GM21737 (cell line): ENCODE measurements at regions not wholly inside any gene's neighbourhood (a gene's known extent, or its start where the extent isn't known, plus 50 kb on each side); places are given as distances from the start of the nearest gene placed in this dataset.

Source experiments
- ATAC-seq: cut with Tn5 transposase; IDR thresholded peaks from one replicate; pipeline ENCODE4 v1.9.1; 2021; ENCODE audit warnings: mild to moderate bottlenecking, moderate library complexity; ENCODE audit not compliant: unreplicated experiment

DNA sequence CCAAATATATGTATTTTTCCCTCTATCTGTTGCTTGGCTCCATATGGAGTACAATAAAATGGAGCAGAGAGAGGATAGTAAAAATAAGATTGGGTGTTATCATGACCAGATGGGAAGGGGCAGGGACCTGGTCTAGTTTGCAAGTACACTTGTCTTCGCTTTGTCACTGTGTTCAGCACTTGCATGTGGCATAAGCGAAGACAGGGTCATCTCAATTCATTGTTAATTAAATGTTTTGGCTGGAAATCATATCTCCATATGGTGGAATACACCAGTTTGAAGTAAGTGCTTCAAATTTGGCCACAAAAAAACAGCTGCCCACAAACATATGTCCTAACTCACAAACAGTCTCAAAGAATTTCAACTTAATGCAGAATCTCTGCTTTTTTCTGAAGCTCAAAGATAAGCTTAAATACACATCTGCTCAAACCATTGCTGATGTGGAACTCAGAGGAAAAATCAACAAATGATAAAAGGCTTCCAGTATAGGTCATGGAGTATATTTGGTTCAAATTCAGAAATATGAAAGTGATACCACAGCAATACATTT, 865.4 kb downstream of the TLE4 start:
- ATAC-seq, result no peak

DNA sequence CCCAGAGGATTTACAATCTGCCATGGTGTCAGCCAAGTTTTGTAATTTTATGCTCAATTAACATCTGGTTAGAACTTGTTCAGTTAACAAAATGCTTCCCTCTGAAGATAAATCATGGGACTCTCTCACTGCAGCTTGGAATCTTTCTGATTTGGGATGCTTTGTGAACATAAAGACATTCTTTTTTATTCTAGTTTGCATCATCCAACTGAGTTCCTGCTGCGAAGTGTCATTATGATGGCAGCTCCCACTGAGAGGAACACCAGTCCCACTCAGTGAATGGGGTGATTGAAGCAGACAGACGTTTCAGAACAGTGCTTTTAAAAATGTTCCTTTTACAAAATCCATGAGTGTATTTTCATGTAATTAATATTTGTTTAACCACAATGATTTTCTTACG, 863.8 kb downstream of the TLE4 start:
- no peak for ATAC-seq

DNA sequence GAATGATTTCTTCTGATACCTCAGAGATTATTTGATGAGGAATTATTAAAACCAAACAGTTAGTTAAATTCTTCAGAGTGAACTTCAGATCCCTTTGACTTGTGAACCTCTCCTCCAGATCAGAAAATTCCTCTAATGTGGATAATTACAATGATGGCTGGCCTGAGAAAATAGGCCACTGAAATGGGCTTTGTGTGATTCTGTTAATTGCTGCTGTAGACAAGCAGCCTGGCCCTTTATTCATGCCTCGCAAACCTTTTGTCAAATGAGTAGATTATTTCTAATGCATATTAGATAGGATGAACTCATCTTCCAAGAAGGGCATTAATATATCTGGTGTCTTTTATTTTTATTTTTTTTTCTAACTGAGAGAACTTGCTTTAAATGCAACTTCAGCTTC, 855.2 kb downstream of the TLE4 start:
- ATAC-seq, result no peak

DNA sequence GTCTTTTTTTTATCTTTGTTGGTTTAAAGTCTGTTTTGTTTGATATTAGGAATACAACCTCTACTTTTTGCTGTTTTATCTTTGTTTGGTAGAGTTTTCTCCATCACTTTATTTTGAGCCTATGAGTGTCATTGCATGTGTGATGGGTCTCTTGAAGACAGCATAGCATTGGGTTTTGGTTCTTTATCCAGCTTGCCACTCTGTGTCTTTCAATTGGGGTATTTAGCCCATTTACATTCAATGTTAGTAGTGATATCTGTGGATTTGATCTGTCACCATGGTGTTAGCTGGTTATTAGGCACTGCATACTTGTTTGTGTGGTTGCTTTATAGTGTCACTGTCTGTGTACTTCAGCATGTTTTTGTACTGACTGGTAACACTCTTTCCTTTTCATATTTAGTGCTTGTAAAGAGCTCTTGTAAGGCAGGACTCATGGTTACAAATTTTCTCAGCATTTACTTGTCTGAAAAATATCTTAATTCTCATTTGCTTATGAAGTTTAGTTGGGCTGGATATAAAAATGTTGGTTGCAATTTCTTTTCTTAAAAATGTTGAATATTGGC, 845.5 kb downstream of the TLE4 start:
- no peak for ATAC-seq

DNA sequence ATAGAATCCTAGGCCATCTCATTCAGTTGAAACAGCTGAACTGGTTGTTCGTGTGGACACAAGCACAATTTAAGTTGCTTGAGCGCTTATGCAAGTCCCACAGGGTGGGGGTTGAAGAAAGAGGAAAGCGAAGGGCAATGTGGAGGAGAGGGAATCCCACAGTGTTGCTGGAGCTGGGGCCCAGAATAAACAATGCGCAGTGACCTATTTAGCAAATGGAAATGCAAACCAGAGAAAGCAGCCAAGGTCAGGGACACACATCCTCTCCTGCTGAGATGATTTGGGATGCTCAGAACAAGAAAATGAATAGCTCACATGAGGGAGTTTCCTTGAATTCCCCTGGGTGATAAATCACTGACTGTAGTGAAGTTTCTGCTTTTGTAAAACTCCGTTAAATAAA, 838.3 kb downstream of the TLE4 start:
- no peak for ATAC-seq

DNA sequence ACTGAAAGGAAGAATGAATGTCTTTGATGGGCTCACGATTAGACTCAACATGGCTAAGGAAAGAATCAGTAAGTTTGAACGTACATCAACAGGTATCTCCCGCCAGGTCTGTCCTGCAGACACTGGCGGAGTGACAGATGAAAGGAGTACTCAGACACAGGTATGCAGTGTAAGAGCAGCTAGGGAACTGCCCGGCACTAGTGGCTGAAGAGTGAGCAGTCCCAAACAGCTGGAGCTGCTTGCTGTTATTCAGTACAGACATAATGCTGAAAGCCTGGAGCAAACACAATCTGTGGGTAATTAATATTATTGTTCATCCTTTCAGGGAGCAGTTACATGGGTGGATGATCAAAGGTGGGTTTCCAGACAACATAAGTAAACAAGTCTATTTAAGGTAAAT, 835.5 kb downstream of the TLE4 start:
- no peak for ATAC-seq

DNA sequence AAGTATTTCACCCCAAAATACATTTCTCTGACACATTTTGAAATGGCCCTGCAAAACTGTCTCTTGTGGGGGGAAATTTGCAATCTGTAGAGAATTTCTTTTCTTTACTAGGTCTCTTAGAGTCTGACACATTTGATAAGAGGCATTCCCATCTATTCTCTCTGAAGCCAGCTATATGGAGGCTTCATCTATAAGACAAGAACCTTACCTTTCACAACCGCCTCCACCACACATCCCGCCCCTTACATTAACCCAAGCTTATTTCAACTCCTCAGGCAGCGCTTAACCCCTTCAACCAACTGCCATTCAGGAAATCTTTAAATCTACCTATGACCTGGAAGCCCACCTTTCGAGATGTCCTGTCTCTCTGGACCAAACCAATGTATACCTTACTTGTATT, 829.5 kb downstream of the TLE4 start:
- no peak for ATAC-seq

DNA sequence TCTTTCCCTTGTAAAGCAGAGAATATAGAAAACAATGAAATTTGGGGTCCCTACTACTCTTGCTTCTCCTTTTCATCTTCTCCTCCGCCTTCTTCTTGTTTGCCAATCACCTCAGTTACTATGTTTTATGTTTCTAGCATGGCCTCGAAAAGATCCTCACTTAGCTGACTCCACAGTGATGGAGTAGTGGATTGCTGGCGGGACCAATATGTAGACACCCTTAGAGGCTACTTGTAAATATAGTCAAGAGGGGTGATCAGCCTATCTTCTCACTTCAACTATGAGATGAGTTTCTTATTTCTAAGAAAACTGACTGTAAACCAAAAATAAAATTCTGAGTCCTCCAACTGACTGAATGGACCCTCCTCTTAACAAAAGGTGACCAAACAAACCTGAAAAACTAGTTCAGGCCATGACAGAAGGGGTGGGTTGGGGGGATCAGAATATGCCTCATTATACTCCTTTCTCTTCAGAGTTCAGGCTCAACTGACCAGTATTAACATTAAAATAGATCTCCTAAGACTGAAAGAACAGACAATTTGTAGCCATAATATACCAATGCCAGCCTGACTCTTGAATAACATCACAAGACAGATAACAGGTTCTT, 829.0 kb downstream of the TLE4 start:
- ATAC-seq, result no peak

DNA sequence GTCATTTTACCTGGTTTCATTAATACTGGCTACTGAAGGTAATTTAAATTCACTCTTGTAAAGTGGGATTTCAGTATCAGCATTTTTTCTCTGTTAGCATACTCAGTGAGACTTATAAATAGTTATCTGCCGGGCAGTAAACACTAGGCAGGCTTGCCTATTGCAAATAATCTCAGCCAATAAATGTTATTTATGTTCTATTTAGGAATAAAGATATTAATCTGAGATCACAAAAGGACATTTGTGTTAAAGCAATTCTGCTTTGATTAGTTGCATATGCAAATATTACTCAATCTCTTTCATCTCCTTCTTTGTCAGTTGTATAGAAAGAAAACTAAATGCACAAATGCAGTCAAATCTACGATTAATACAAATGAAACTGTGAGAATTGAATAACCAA, 827.8 kb downstream of the TLE4 start:
- ATAC-seq, result no peak

DNA sequence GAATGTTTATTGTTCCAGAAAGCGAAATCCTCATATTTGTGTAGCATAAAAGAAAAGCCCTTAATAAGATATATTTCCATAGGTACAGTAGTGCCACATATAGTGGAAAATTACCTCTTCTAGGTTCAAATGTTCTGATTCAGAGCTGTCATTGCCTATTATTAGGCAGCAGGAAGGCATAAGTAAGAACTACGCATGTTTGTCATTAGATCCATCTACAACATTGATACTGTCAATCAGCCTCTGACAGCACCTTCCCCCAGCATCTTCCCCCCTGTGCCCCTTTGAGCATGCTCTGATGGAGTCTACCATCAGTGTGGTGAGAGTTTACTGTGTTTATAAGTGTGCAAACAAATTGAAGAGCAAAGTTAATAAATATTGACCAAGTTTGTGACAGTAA, 816.1 kb downstream of the TLE4 start:
- ATAC-seq, result no peak

DNA sequence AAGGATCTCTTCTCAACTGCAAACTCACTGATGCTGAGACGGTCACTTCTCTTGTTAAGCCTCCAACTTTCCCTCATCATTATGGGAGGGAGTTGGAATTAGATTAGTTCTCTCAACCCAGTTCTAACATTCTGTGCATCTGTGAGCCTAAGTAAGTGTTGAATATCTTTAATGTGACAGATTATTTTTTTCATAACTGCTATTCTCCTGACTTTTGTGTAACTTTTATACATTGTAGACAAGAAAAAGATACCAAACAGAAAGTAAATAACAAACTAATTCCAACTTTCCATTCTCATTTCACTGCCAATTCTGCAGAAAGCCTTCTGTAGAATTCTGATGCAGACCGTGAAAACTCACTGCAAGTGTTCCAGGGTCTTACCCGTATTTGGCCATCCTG, 813.5 kb downstream of the TLE4 start:
- ATAC-seq, result no peak

DNA sequence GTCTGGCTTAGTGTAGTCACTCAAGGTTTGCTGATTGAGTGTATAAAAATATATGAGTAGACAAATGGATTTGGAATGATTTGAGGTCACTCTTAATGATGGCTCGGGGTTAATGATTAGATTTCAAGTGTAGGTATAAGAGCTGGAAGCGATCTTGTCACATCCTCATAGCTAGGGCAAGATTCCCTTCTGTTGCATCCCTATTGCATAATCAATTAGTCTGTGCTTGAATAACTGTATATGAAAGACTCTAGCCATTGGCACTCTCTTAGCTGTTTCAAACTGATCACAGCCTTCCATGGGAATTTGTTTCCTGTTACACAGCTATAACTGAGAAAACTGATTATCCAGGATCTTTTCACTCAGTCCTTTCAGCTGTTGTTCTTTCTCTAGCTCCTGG, 811.6 kb downstream of the TLE4 start:
- ATAC-seq, result no peak

DNA sequence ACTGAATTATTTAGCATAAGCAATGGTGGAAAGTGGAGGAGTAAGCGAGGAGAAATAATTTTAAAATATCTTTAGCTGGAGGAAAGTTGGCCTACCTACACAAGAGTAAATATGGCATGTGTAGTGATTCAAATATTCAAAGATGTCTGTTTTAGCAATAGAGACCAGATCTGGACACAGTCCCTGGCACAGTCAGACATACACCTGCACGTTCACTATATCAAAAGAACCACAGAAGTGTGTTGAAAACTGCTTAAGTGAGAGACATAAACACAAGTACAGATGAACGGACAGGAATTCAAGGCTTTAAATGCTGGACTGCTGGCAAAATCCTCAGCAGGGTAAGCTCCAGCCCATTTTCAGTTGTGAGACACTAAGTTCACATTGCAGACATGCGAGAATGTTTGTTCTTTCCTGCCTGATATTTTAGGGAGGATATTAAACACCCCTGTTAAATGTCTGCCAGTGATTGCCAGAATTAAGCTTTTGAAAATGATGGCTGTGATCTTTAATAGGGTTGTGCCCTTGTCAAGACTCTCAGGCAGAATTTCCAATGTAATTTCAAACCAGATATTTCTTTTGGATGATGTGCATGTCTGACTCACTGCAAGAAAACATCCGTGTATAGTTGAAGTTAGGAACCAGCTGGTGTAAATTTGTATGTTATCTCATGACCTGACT, 810.6 kb downstream of the TLE4 start:
- ATAC-seq, result no peak

DNA sequence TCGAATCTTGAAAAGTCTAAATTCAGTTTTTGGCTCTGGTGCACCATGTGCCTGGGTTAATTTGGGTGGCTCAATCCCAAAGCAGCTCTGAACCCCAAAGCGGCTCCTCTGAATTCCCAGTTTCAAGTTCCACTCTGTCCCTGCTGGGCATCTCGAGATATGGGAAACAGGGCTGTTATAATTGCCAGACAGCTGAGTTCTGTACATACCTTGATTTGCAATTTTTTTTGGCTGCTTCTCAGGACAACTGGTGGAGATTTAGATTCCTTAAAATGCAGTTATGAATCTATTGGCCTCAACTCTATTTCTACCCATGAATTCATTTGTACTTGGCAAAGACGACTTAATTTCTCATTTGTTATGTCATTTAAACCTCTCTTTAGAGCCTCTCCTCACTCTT, 808.5 kb downstream of the TLE4 start:
- ATAC-seq, result no peak

DNA sequence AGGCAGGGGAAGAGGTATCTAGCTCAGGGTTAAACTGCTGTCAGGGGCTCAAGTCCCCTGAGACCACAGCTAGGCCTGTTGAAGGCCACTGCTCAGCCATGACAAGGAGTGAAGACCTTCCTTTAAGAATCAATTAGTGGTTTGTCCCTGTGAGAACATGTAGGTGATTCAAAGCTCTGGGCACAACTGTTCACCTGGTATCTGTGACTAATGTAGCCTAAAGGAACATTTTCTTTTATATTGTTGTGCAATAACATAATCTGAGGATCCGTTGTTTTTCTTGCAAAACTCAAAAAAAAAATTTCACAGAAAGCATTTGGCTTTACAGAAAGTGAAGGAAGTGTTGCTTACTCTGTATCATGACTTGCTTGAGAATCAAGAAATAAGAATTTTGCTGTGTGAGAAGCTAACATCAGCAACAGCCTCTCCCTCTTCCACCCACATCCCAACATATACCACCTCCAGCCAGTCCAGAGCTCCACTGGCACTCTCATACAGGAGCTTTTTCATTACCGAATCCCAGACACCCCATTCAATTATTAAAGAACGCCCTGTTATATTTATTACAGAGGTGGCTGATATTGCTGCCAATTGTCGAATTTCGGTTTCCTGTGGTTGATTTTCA, 807.0 kb downstream of the TLE4 start:
- no peak for ATAC-seq

DNA sequence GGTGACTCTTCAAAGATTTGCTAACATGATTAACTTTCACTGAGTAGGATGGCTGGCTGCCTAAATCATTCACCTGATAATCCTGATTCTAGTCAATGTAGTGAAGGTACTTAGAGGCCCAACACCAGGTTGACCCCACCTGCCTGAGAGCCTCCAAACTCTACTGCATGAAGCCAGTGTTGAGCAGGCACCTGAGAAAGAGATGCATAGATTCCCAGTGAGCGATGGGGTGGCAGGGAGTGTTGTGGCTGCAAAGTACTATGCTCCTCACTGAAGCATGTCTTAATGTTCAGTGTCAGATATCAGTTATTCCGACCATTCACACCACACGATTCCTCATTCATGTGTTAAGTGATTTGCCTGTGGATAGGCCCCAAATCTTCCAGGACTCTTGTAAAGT, 804.4 kb downstream of the TLE4 start:
- no peak for ATAC-seq

DNA sequence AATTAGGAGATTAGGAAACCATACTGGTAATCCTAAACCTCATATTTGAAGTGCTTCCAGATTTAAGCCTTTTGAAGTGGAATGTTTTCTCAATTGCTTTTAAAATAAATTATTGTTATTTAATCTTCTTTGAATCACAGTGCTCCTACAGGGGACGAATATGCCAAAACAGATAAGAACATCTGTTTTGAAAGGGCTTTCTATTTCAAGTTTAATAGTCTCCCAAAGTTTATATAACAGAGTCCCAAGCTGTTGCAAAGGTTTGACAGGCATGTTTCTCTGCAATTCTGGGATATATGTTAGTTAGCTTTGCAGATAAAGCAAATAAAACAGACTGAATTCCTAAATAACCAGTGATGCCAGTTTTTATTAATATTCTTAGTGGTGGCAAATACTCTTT, 803.7 kb downstream of the TLE4 start:
- no peak for ATAC-seq

DNA sequence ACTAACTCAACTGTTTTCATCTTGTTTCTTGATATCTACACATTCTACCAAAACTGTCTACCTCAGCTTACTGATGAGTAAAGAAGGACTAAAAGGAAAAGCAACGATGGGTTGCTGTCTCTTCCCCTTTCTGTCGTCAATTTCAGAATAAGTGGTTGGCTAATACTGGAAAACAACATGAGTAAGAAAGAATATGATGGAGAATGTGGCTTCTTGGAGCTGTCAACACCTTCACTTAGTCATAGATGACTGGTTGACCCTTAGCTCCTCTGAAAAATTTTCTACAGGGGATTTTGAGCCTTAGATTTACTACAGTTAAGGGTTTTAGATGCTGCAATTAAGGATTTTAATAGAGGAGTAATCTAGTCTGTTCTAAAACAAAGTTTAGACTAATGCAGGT, 797.9 kb downstream of the TLE4 start:
- no peak for ATAC-seq

DNA sequence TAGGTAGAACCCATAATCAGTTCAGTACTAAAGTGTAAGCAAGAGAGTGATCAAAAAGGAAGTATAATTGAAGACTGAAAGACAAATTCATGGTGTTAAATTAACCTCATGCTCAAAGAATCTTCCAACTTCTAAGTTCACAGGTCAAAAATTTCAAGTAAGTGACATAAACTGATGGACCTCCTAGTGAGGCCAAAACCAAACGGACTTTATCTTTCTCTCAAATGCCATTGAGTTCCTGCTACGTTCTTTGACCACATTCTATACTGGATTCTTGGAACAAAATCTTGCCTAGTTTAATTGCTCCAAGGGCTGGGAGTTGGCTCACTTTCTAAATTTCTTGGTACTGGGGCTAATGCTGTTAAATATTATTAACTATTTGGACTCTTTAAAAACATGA, 794.9 kb downstream of the TLE4 start:
- no peak for ATAC-seq

DNA sequence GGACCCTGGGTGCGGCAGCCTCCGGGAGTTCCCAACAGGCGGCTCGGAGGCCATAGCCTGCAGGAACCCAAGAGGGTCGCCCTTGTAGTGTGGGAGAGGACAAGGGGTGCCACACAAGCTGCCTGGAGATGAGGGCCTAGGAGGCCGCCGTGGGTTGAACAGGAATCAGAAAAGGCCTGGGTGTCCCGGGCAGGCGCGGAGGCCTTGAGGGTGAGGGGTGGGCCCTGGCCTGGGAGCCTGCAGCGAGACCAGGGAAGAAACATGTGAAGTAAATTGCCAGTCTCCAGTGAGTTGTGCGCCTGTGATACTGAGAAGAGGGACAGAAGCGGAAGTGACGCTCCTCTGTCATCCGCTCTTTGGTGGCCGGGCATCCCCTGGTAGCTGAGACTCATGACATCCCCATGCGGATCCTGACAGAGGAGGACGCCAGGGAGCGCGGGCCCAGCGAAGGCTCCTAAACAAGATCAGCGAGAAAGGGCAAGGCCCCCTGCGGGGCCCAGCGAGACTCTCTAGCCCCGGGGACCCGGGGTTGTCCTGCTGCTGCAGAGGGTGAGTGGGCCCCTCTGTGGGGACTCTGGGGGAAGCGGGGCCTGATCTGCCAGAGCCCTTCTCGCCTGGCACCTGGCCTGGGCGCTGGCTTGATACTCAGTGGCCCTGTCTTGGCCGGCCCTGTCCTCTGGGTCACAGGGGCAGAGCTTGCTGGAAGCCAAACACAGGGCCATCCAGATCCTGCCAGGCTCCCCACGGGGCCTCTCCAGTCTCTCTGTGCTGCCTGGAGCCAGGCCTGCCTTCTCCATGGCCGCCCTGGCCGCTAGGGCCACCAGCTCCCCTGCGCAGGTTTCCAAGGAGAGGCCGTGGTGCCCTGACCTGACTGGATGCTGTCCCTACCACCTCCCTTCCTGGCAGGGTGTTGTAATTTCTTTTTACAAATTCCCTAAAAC, 788.4 kb downstream of the TLE4 start:
- ATAC-seq, result no peak

DNA sequence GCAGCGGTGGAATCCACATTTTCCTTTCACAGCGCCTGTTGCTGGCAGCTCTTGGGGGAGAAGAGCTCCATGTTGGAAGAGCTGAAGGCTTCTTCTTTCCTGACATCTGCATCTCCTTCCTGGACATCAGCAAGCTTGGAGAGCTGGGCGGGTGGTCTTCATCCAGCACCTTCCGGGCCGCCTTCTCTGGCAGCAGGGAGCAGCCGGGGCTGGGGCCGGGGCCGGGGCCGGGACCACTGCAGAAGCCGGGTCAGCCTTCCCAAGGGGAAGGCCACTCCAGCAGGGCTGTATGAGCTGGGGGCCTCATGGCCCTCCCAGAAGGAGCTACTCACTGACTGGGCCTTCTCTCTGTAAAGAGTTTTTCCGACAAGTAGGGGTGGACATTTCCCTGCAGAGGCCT, 787.5 kb downstream of the TLE4 start:
- no peak for ATAC-seq
